H54 (cell line): ENCODE measurements at regions not wholly inside any gene's neighbourhood (a gene's known extent, or its start where the extent isn't known, plus 50 kb on each side); places are given as distances from the start of the nearest gene placed in this dataset.

ENCODE experiments used
- DNase-seq: peaks from one replicate; pipeline ENCODE4 v3.0.0; 2011; ENCODE audit warnings: low spot score, mixed read lengths; ENCODE audit not compliant: insufficient read length
- FAIRE-seq: peaks from 3 replicates; lab custom pipeline; 2011; peaks lifted over from hg19 to GRCh38; lab: Jason Lieb, UNC
- POLR2A ChIP-seq: IDR thresholded peaks from 2 replicates; pipeline ENCODE4 v1.6.1; 2011; ENCODE audit warnings: low read depth, mild to moderate bottlenecking, low read length

GRCh38 chr1:101077849-101078248 is 52.3 kb upstream of the DPH5 start:
- DNase-seq = no peak
- no peak for TF ChIP-seq POLR2A
- no peak for FAIRE-seq

GRCh38 chr1:101075926-101076325 is 50.3 kb upstream of the DPH5 start:
- TF ChIP-seq POLR2A = no peak
- DNase-seq (no peak), FAIRE-seq (no peak)
